GM12892 (cell line): ENCODE measurements at regions not wholly inside any gene's neighbourhood (a gene's known extent, or its start where the extent isn't known, plus 50 kb on each side); places are given as distances from the start of the nearest gene placed in this dataset.

Experiments
- POLR2A ChIP-seq: IDR thresholded peaks from 2 replicates; pipeline ENCODE4 v1.6.1; 2011; ENCODE audit warnings: low read depth, low read length, control low read depth
- POLR2AphosphoS5 ChIP-seq: IDR thresholded peaks from 2 replicates; pipeline ENCODE4 v1.6.1; 2011; ENCODE audit warnings: low read depth, low read length, control low read depth
- TAF1 ChIP-seq: IDR thresholded peaks from 2 replicates; pipeline ENCODE4 v1.6.1; 2011; ENCODE audit warnings: low read depth, mild to moderate bottlenecking, control low read depth, low read length, borderline replicate concordance

DNA sequence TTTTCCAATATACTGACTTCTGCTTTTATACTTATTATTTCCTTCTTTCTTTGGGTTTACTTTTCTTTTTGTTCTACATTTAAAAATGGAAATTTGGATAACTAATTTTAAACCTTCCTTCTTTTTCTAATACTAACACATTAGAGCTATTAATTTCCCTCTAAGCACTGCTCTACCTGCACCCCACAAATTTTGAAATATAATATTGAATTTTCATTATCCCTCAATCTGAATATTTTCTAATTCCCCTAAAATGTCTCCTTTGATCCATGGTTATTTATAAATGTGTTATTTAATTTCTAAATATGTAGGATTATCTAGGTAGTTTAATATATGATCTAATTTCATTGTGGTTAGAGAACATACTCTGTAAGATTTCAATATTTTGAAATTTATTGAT, 63.4 kb upstream of the LGALSL start:
- TF ChIP-seq POLR2A (no peak), POLR2AphosphoS5 (no peak), TAF1 (no peak)
